ENCODE measurements at regions not wholly inside any gene's neighbourhood (a gene's known extent, or its start where the extent isn't known, plus 50 kb on each side); places are given as distances from the start of the nearest gene placed in this dataset.

DNA sequence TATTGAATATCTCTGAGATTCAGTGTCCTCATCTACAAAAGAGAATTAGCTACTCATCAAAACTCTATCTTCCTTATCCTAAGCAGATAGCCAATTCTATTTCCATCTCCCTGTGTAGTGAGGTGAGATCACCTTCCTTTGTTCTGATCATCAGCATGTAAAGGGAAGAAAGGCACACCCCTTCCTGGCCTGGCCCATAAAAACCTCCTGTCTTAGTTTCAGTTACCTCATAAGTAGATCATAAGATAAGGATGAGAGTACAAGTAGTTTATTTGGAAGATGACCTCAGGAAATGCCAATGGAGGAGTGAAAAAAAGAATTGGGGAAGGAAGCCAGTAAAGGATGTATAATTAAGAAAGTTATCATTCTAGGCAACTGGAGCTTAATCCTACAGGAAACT, 114.5 kb upstream of the GADL1 start:
- FAIRE-seq: no peak

DNA sequence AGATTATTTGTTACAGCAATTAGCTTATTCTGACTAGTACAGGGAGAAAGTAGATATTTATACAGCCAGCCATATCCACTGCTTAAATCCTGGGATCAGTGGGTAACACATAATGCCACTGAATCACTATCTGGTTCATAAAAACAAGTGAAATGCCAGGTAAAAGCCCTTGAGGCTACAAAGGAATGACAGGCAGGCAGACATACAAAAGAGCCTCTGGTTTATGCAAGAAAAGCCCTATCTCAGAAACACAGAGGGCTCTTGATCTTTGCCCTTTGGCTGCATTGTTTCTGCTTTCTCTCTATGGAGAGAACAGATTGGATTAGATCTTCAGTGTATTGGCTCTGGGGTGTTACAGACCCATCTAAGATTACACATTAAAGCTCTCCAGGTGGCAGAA, 115.4 kb upstream of the GADL1 start:
- no peak for FAIRE-seq

DNA sequence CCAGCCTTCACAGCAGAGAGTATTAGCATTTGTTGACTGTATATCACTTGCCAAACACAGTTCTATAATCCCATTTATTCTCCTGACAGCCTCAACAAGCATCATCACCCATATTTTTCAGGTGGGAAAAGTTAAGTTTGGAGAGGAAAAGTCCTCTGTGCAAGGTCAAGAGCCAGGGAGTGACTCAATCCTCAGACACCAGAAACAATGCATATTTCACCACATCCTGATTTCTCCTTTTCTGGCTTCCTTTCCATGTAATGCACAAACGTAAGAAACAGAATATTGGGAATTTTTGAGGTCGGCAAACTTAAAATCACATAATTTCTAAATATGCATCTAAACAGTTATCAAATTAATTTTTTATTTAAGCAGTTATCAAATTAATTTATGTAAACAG, 116.0 kb upstream of the GADL1 start:
- no peak for FAIRE-seq

DNA sequence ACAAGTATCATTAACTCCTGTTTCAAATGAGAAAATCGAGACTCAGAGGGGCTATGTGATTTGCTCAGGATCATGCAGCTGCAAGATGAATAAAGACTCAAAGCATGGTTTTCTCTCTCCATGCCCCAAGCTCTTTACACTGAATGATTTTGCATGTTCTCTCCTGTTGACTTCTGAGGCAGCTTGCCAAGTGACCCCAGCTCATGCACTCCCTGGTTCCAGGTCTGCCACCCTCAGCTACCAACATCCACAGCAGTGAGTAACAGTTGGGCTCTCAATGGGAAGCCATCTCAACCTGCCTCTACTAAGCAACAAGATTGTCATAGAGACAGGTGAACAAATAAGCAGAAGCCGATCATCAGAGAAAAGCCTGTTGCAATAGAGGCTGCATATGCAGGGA, 116.9 kb upstream of the GADL1 start:
- FAIRE-seq: no peak

GRCh38 chr3:31013090-31013489, 118.6 kb upstream of the GADL1 start:
- FAIRE-seq: no peak

DNA sequence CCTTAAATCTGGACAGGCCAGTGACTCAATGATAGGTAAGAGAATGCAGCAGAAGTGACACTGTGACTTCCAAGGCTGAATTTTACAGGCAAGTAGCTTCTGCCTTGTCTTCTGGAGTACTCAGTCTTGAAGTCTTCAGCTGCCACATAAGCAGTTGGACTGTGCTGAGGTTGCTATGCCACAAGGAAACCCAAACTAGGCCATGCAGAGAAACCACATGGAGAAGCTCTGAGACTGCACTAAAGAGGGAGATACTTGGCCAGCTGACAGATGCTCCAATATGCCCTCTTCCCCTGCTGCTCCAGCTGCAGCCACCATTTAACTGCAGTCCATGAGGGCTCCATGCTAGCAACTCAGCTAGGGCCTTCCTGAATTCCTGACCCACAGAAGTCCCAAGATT, 119.4 kb upstream of the GADL1 start:
- FAIRE-seq: no peak

- FAIRE-seq: no peak
Observed at GRCh38 chr3:31014317-31015040, 120.0 kb upstream of the GADL1 start.

GRCh38 chr3:31016196-31016595, 121.7 kb upstream of the GADL1 start:
- no peak for FAIRE-seq

GRCh38 chr3:31022716-31023115, 128.3 kb upstream of the GADL1 start:
- FAIRE-seq: no peak

- FAIRE-seq: no peak
Observed at GRCh38 chr3:31025541-31025940, 131.1 kb upstream of the GADL1 start.

GRCh38 chr3:31027191-31027761, 132.8 kb upstream of the GADL1 start:
- no peak for FAIRE-seq

DNA sequence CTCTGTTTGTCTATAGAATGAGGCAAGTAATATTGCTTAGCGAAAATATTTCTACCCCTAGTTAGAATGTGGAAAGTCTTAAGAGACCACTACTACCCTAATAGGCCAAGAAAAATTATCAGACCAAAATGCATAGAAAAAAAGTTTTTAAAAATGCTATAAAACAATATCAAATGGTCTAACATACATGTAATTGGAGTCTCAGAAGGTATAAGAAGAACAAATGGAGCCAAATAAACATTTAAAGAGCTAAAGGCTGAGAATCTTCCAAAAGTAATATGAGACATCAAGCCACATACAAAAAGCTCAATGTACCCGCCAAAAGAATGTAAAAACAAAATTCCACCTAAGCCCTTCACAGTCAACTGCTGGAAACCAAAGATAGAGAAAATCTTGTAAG, 133.5 kb upstream of the GADL1 start:
- no peak for FAIRE-seq

- no peak for FAIRE-seq
Observed at GRCh38 chr3:31028766-31029165, 134.3 kb upstream of the GADL1 start.

- no peak for FAIRE-seq
Observed at GRCh38 chr3:31029706-31030105, 135.2 kb upstream of the GADL1 start.

GRCh38 chr3:31035681-31036080, 141.2 kb upstream of the GADL1 start:
- no peak for FAIRE-seq

DNA sequence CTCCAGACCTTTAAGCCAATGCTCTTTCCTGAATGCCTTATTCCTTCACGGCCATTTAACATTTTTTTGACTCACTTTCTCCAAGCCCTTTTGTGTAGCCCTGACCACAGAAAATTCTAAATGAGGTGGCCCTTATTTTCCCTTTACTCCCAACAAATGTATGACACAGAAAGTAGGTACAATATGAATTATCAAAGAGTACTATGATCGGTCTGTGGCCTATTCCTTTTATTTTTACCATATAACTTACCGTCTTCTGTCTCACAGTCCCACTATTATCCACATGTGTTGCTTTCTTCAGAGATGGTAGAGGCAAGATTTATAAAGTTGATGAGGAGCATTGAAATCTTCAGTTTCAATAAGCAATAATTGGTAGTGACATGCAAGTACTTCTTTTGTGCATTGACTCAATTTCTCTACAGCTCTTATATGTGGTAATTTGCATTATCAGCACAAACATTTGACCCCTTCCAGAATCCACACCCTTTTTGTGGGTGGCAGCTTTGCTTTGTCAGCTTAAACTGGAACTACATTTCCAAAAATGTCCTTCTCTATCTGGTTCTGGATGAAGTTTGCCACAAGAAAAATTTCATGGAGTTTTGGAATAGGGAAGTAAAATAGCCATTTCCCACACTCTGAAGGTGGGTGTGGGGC, 143.8 kb upstream of the GADL1 start:
- no peak for FAIRE-seq

DNA sequence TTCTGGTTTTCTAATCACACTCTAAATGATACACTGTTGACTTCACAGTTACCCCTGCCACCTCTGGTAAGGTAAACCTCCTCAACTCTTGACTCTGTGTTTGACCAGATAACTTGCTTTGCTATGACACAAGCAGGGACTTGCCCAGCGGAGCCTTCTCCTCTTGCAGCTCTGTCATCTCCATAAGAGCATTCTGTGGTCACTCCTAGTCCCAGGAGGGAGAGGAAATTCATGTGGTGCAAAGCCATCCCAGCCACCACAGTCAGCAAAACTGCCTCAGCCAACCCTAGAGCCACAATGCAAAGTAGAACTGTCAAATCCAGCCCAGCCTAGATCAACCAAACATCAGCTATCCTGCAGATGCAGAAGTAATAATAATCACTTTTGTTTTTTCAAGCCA, 144.7 kb upstream of the GADL1 start:
- no peak for FAIRE-seq

DNA sequence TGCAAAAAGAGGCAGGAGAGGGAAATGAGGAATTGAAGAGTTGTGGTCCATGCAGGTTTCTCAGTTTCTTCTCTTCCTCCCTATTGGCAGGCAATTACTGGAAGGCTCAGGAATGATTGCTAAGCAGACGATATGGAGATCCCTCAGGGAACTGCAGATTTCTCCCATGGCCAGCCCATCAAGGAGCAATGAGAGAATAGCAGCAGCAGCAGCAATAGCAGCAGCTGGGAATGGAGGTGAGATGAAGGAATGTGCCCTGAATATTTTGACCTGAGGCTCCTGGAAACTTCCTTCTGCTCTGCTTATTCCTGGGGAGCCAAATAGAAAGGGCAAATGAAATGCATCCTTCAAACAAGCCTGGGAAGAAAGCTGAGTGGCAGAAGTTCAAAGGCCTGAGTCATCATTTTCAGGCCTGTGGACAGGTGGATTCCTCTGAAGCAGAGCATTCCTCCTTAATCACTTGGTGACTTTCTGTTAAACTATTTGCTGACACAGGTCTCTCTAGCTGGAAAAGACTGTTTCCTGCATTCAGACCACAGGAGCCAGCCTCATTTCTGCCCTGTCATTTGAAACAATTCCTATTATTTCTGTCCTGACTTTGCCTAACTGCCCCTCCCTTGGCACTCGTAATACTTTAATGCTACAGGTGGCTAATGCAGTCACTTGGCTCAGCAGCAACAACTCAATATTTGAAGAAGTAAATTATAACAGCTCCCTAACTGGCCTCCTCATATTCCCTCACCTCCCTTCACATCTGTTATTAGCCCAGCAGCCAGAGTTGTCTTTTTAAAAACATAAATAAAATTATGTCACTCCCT, 146.9 kb upstream of the GADL1 start:
- FAIRE-seq: no peak

GRCh38 chr3:31043184-31043819, 148.8 kb upstream of the GADL1 start:
- FAIRE-seq: no peak

GRCh38 chr3:31047673-31048072, 153.2 kb upstream of the GADL1 start:
- no peak for FAIRE-seq

DNA sequence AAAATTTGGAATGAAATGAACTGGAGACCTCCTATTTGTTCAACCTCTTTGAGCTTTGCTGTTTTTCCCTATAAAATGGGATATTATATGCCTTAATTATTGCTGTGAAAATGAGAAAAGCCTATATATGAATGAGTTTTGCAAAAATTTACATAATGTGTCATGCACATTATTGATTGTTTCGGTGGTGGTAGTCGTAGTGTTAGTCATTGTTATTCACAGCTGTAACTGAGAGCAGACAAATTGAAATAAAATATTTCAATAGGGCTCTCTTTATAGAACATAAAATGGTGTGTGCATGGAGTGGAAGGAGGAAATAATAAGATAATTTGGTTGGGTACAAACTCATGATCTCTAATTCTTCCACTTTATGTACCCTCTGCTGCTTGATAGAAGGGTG, 153.7 kb upstream of the GADL1 start:
- FAIRE-seq: no peak

GRCh38 chr3:31050296-31050695, 155.8 kb upstream of the GADL1 start:
- FAIRE-seq: no peak

DNA sequence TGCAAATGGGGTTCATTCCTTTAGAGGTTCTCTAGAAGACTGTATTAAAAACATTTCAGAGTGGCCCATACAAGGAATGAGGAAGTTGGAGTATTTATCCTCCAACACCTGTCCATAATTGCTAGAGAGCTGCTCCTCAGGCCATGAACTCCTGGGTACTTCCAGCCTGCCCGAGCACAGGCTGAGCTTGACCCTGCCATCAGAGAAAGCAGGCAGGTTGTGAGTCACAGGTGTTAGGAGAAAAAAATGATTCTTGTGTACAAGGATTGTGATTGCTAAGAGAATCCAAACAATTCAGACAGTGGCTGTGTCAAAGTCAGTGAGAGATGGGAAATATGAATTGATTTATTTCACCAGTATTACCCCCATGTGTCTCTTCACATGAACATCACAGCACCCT, 156.8 kb upstream of the GADL1 start:
- no peak for FAIRE-seq

Measured in colon (tissue), 2 donors.